ENCODE measurements at regions not wholly inside any gene's neighbourhood (a gene's known extent, or its start where the extent isn't known, plus 50 kb on each side); places are given as distances from the start of the nearest gene placed in this dataset.

- DNase-seq: no peak
Observed at GRCh38 chr1:14511796-14512585, 86.5 kb upstream of the KAZN start.

- no peak for DNase-seq
Observed at GRCh38 chr1:14513111-14513510, 85.4 kb upstream of the KAZN start.

GRCh38 chr1:14514739-14515138, 83.7 kb upstream of the KAZN start:
- no peak for DNase-seq

GRCh38 chr1:14516974-14517840, 81.3 kb upstream of the KAZN start:
- no peak for DNase-seq

GRCh38 chr1:14517841-14518180, 80.7 kb upstream of the KAZN start:
- DNase-seq: no peak

DNA sequence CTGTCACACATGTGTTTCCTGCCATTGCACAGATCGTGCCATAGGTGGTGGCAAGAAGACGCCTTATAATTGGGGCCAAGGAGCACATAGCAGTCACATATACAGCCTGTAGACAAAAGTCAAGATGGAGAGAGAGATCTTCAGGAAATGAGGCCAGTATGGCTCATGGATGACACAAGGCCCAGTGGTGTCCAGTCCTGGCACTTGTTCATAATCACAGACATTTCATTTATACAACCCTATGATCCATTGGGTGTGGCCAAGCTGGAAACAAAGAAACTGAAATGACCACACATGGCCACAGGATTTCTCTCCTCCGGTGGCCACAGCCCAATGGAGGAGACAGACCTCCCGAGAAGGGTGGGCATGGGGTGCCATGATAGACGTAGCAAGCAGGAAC, 78.5 kb upstream of the KAZN start:
- DNase-seq: no peak

- no peak for DNase-seq
Observed at GRCh38 chr1:14520514-14521163, 77.8 kb upstream of the KAZN start.

DNA sequence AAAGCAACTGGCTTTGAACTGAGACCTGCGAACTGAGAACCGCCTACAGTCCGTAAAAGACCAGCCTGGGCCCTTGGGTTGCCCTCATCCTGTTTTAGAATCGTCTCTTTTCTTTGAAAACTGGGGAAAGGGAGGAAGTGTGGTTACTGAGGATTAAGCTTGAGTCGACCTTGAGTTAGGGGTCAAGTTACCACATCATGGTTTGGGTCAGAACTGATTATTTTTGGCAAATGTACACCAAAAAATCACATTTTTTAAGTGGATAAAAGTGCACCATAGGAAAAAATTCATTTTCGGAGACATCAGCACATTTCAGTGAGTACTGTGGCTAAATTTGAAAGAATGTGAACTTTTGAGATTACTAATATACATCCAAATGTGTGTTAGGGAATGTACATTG, 76.9 kb upstream of the KAZN start:
- no peak for DNase-seq

DNA sequence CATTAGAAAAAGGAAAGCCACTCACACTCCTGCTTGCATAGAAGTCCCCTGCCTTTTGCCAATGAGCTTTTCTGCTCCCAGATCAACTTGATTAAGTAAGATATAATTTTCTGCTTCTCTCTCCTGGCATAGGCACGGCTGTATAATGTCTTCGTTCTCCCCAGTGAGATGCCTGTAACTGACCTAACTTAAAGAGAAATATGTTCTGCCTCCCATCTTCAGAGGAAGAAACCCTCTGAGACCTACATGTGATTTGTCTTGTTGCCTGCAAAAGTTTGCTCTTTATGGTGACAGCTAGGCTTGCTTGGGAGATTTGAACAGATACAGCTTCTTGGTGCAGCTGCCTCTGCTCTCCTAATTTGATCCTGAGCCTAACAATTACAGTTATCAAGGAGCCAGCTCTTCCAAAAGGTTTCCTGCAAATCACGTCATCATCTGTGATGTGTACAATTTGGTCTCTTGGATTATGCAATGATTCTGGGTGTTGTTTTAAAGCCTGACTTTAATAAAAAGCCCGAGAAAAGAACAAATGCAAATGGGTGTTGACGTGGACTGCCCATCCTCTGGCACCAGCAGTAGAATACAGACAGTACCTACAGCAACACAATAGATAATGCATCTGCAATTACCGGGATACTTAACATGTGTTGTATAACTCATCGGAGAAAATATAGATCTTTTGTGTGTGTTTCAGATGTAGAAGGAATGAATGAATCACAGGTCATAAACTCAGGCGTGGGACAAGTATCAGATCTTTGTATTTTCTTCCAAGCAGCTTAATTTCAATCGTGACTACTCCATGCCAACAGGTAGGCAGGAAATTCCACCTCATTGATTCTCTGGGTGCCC, 76.2 kb upstream of the KAZN start:
- no peak for DNase-seq

- no peak for DNase-seq
Observed at GRCh38 chr1:14522926-14523241, 75.6 kb upstream of the KAZN start.

DNA sequence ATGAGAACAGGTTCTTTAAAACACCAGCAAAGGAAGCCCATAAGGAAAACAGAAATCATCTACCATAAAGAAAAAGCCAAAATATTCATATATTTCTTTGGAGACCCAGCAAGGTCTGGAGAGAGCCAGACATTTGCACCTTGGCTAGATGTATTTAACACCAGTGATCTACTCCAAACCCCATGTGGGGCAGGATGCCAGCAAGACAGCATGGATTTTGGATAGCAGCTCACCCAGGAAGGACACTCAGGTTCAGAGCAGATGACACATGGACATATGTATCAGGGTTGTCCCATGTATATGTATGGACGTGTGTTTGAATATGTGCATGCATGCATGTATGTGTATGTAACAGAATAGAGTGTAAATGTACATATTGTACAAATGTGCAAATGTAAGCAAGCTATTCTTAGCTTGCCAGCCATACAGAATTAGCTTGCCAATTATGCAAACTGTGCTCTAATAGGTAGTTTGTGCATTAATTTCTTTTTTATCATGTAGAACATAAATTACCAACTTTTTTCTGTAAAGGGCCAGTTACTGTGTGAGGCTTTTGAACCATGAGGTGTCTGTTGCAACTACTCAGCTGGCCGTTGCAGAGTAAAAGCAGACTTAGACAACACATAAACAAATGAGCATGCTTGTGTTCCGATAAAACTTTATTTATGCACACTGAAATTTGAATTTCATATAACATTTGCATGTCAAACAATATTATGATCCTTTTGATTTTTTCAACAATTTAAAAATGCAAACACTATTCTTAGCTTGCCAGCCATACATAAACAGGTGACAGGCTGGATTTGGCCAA, 73.5 kb upstream of the KAZN start:
- no peak for DNase-seq

GRCh38 chr1:14529475-14529874, 69.0 kb upstream of the KAZN start:
- no peak for DNase-seq

DNA sequence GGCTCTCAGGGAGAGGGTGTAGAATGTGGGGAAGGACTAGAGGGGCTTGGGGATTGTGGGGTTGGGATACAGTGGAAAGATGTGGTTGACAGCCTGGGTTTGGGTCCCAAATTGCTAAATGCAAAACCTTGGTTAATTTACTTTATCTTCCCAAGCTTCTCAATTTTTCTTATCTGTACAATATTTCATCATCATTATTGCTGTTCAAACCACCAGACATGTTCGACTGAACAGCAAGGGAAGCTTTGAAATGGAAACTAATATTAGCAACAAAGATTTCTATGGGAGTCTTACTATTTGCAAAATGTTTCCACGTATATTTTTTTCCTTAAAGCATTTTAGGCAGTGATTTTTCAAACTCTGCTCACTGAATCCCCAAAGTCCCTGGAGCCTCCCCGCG, 67.0 kb upstream of the KAZN start:
- DNase-seq: no peak

- no peak for DNase-seq
Observed at GRCh38 chr1:14535619-14536355, 62.7 kb upstream of the KAZN start.

DNA sequence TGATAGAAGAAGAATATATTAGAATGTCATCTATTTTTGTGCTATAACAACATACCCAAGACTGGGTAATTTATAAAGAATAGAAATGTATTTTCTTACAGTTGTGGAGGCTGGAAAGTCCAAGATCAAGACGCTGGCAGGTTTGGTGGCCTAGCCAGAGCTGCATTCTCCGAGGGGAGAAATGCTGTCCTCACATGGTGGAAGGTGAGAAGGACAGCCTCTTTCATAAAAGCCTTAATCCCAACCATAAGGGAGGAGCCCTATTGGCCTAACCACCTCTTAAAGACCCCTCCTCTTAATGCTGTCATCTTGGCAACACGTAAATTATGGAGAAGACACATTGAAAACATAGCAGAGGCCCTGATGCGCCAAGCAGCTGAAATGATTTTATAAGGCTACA, 60.1 kb upstream of the KAZN start:
- DNase-seq: no peak

DNA sequence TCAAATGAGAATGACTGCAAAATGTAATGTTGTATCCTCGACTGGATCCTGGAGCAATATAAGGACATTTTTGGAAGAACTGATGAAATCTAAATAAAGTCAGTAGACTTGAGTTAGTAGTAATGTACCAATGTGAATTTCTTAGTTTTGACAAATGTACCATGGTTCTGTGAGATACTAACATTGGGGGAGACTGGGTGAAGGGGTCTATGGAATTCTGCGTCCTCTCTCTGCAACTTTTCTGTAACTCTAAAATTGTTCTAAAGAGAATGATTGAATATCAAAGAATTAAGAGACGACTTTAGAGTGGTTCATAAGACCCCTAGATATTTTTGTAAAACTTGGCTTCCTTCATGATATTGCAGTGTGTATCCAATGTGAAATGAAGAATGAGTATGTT, 59.2 kb upstream of the KAZN start:
- DNase-seq: no peak

DNA sequence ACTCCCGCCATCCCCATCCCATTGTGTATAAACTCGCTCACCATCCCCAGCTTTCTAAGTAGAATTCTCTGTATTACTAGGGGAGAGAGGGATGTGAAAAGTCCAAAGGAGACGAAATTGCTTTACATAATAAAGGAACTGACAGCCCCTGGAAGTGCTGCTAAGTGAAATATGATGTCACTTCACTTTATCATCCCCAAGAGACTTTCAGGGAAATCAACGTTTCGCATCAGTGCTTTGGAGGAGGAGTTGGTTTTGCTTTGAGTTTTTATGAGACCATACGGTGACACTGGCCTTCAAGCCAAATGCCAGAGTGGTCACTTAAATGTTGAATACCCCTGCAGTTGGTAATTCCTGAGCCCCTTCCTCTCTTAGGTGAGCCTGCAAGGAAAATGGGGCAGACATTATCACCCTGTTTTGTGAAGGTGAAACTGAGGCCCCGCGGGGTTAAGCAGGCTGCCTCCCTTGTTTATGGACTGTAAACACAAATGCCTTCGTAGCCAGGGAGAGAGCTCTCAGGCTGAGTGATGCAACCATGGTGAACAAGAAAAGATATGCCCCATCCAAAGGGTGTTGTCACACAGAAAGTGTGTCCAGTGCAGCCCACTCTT, 58.4 kb upstream of the KAZN start:
- no peak for DNase-seq

DNA sequence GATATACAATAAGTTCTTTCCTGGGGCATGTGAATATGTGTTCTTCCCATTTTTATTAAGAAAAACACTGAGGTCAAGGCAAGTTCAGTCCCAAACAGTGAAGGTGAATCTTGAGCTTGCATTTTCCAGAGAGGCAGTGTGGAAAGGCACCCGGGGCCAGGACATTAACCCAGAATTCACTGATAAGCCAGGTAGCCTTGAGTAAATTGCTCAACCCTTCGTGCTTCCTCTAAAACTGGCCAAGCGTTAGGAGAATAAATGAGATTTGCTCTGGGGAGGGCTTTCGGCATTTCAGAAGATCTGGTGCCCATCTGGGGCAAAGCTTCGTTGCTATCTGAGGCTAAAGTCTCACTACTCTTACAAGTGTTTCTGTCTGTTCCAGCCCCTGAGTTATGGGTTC, 57.1 kb upstream of the KAZN start:
- DNase-seq: no peak

DNA sequence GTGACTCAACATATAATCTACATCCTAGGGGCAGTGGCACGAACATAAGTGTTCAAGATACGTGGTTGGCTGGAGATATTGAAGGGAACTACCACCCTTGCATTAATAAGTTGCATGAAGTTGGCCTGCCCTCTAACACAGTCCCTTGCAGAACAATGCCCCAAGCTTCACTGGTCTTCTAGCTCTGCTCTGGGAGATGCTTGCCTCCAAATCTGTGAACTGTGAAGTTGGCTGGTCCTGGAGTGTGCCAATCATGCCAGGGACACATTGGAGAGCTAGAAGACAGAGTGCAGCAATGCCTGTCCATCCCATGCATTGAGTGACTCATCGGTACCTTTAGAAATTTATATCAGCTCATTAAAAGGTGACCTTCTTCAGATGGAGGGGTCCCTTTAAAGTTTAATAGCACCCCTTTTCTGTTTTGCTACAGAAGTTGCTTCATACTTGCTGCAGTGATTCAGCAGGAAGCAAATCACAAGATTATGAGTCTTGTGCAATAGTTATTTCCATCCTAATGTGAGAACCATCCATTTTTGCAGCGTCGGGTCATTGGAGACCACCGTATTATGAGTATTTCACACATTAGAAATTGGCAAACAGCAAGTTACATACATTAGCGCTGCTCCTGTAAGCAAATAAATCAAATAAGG, 55.2 kb upstream of the KAZN start:
- DNase-seq: no peak

- DNase-seq: no peak
Observed at GRCh38 chr1:14544319-14544718, 54.2 kb upstream of the KAZN start.

Measured in CD4-positive, alpha-beta T cell treated with Interleukin-17A for 4 hours (primary cell).